K562 (cell line): ENCODE measurements at regions not wholly inside any gene's neighbourhood (a gene's known extent, or its start where the extent isn't known, plus 50 kb on each side); places are given as distances from the start of the nearest gene placed in this dataset.

Experiments
- ATAC-seq: fragments of 200-7000 bp; cut with Tn5 transposase; 3 replicates; pipeline ENCODE4 v1.9.1; 2020; ENCODE audit warnings: moderate library complexity
- BruUV-seq: library from RNA; stranded (reverse); fragments of 400-500 nt; replicated peaks from 2 replicates; lab custom pipeline; 2021; lab: Mats Ljungman, UMichigan
- CTCF ChIA-PET: fragments of 300-600 bp; formaldehyde crosslinking; extraction: SDS; loops from one replicate; lab custom pipeline; 2021; ENCODE audit warnings: low intra/inter-chr PET ratio; lab: Yijun Ruan, JAX
- POLR2A ChIA-PET: fragments of 300-600, 350-650 bp; sonication (Branson Sonifier 250); formaldehyde crosslinking; extraction: SDS; loops from one replicate; lab custom pipeline; 2021; ENCODE audit warnings: antibody characterized with exemption, inconsistent platforms; lab: Yijun Ruan, JAX
- DNase-seq, 4 experiments: peaks; one replicate each; pipeline versions ENCODE4 v3.0.0 to v3.0.0-alpha.2; 2011 to 2018; ENCODE audit warnings: low spot score in 3 of 4, mixed read lengths in 3 of 4; ENCODE audit errors: extremely low read depth in 1 of 4
- FAIRE-seq: peaks from 2 replicates; lab custom pipeline; 2011; peaks lifted over from hg19 to GRCh38; lab: Jason Lieb, UNC
- H2AFZ ChIP-seq: 2 replicates; pipeline ENCODE4 v1.6.0; 2011; ENCODE audit warnings: low read depth, low read length, control low read depth, inconsistent platforms
- H3K27ac ChIP-seq: fragments of 200-600 bp; 3 replicates; pipeline ENCODE4 v1.8.0; 2011; ENCODE audit warnings: low read depth, mild to moderate bottlenecking, control low read depth, inconsistent platforms, low read length, moderate library complexity, mixed read lengths; ENCODE audit errors: extremely low read depth
- H3K27me3 ChIP-seq, 2 experiments: fragments of 300-600 bp in 1 of 2; 2 replicates in 1 of 2; 3 replicates in 1 of 2; pipeline versions ENCODE4 v1.6.0 to v1.8.0; 2011; ENCODE audit warnings: inconsistent platforms in 2 of 2, low read length in 2 of 2, mild to moderate bottlenecking in 1 of 2, mixed read lengths in 1 of 2, moderate library complexity in 1 of 2; ENCODE audit not compliant: control insufficient read depth in 2 of 2, insufficient read depth in 2 of 2
- H3K36me3 ChIP-seq: fragments of 300-600 bp; 3 replicates; pipeline ENCODE4 v1.8.0; 2011; ENCODE audit warnings: mild to moderate bottlenecking, low read length, inconsistent platforms; ENCODE audit not compliant: control insufficient read depth, insufficient read depth
- H3K4me1 ChIP-seq, 2 experiments: fragments of 200-600 bp in 1 of 2; replicated peaks in 1 of 2; 2 replicates in 1 of 2; 3 replicates in 1 of 2; pipeline versions ENCODE4 v1.5.1 to v1.8.0; 2011; ENCODE audit warnings: inconsistent platforms in 2 of 2, low read length in 2 of 2, mild to moderate bottlenecking in 1 of 2, mixed read lengths in 1 of 2, moderate library complexity in 1 of 2; ENCODE audit not compliant: control insufficient read depth in 2 of 2, insufficient read depth in 2 of 2
- H3K4me2 ChIP-seq: 2 replicates; pipeline ENCODE4 v1.6.1; 2011; ENCODE audit warnings: low read length, control low read depth, inconsistent platforms, mixed read lengths; ENCODE audit not compliant: insufficient read depth
- H3K4me3 ChIP-seq: fragments of 200-600 bp; sonication (generic), shearing (Covaris generic); 2 replicates; pipeline ENCODE4 v1.5.1; 2016; ENCODE audit warnings: control low read depth, inconsistent platforms
- H3K79me2 ChIP-seq: fragments of 200-600 bp; 3 replicates; pipeline ENCODE4 v1.8.0; 2011; ENCODE audit warnings: low read length, inconsistent platforms; ENCODE audit not compliant: control insufficient read depth, insufficient read depth
- H3K9ac ChIP-seq, 2 experiments: 2 replicates each; pipeline versions ENCODE4 v1.6.0 to v1.6.1; 2011; ENCODE audit warnings: low read depth in 2 of 2, low read length in 2 of 2, control low read depth in 1 of 2, inconsistent platforms in 1 of 2, mild to moderate bottlenecking in 1 of 2, mixed read lengths in 1 of 2; ENCODE audit not compliant: insufficient read depth in 1 of 2
- H3K9me1 ChIP-seq: one replicate; pipeline ENCODE4 v1.6.0; 2011; ENCODE audit warnings: inconsistent platforms, mild to moderate bottlenecking, low read length, moderate library complexity; ENCODE audit not compliant: control insufficient read depth, insufficient read depth
- H3K9me3 ChIP-seq: replicated peaks from 2 replicates; pipeline ENCODE4 v1.5.1; 2011; ENCODE audit warnings: low read depth, low read length, inconsistent platforms; ENCODE audit not compliant: control insufficient read depth, insufficient read depth
- H4K20me1 ChIP-seq: replicated peaks from 2 replicates; pipeline ENCODE4 v1.6.1; 2011; ENCODE audit warnings: low read length, inconsistent platforms, mixed read lengths; ENCODE audit not compliant: control insufficient read depth, insufficient read depth
- ARID3B ChIP-seq: fragments of 250-450 bp; sonication (Bioruptor Pico); IDR thresholded peaks from 2 replicates; pipeline ENCODE4 v1.4.0; 2020; ENCODE audit warnings: borderline replicate concordance
- BRF2 ChIP-seq: IDR thresholded peaks from 3 replicates; pipeline ENCODE4 v1.6.1; 2011; ENCODE audit warnings: borderline replicate concordance, mild to moderate bottlenecking; ENCODE audit not compliant: insufficient read length, insufficient read depth
- DLX4 ChIP-seq: fragments of 250-450 bp; sonication (Bioruptor Pico); IDR thresholded peaks from 2 replicates; pipeline ENCODE4 v1.6.1; 2021; ENCODE audit warnings: mild to moderate bottlenecking
- FUS ChIP-seq: fragments of 200-400 bp; formaldehyde crosslinking; optimal IDR thresholded peaks from 2 replicates; pipeline ENCODE3; 2017; ENCODE audit warnings: low read depth, low read length
- HNRNPK ChIP-seq: fragments of 200-400 bp; formaldehyde crosslinking; IDR thresholded peaks from one replicate; pipeline ENCODE4 v1.6.1; 2018; ENCODE audit warnings: mild to moderate bottlenecking, low read depth, low read length; ENCODE audit not compliant: poor library complexity, severe bottlenecking
- KDM4B ChIP-seq, 2 experiments: fragments of 450-650 bp in 1 of 2; sonication (generic) in 1 of 2; IDR thresholded peaks; 2 replicates each; pipeline ENCODE4 v1.6.1; 2016 to 2017; ENCODE audit warnings: borderline replicate concordance in 2 of 2, antibody characterized with exemption in 1 of 2, low read depth in 1 of 2, mild to moderate bottlenecking in 1 of 2
- L3MBTL2 ChIP-seq: fragments of 450-650 bp; IDR thresholded peaks from 2 replicates; pipeline ENCODE4 v1.6.1; 2016; ENCODE audit warnings: mild to moderate bottlenecking, moderate library complexity
- PHB ChIP-seq: fragments of 250-450 bp; sonication (Bioruptor Pico); IDR thresholded peaks from 2 replicates; pipeline ENCODE4 v1.5.0; 2021
- SP2 ChIP-seq: IDR thresholded peaks from 2 replicates; pipeline ENCODE4 v1.6.1; 2011; ENCODE audit warnings: mild to moderate bottlenecking, low read depth, low read length, moderate library complexity; ENCODE audit not compliant: poor library complexity, severe bottlenecking; ENCODE audit errors: extremely low read depth
- SUPT5H ChIP-seq: fragments of 450-650 bp; IDR thresholded peaks from 2 replicates; pipeline ENCODE4 v1.6.1; 2016
- TCF3 ChIP-seq: sonication (generic); formaldehyde crosslinking; IDR thresholded peaks from 2 replicates; pipeline ENCODE4 v1.4.0; 2020; ENCODE audit warnings: mild to moderate bottlenecking, missing genetic modification reagents
- TRIM28 ChIP-seq: fragments of 450-650 bp; IDR thresholded peaks from 2 replicates; pipeline ENCODE4 v1.6.1; 2017
- VEZF1 ChIP-seq: fragments of 200-800 bp; sonication (Bioruptor generic); IDR thresholded peaks from 2 replicates; pipeline ENCODE4 v1.6.1; 2017; ENCODE audit warnings: missing genetic modification characterization, missing compliant biosample characterization
- YBX1 ChIP-seq: fragments of 450-650 bp; IDR thresholded peaks from 2 replicates; pipeline ENCODE4 v1.7.1; 2016; ENCODE audit warnings: mild to moderate bottlenecking
- ZNF444 ChIP-seq: fragments of 250-450 bp; sonication (Bioruptor Pico); IDR thresholded peaks from 2 replicates; pipeline ENCODE4 v1.4.0; 2020; ENCODE audit warnings: mild to moderate bottlenecking, moderate library complexity
- WGBS: fragments of 100-300 bp; shearing (Covaris generic); methylation state at CpG from one replicate; pipeline ENCODE4 v1.1.6; 2016; ENCODE audit warnings: low coverage, mixed read lengths; ENCODE audit not compliant: insufficient coverage; ENCODE audit errors: missing lambda C conversion rate; 5-methylcytosine and 5-hydroxymethylcytosine counted together
- in situ Hi-C: fragments of 300-500 bp; cut with MboI; formaldehyde crosslinking; loops from 4 replicates; pipeline ENCODE4 v1.15.0; 2018; ENCODE audit warnings: inconsistent platforms, mixed read lengths
- intact Hi-C: fragments of 100-400 bp; cut with micrococcal nuclease; formaldehyde crosslinking; loops from 2 replicates; pipeline ENCODE4 v1.14.2; 2022

- no peak for TF ChIP-seq DLX4 (CRISPR knock-in tag)
Observed at GRCh38 chr18:38353149-38353548, 787.6 kb upstream of the CELF4 start (continued).

GRCh38 chr18:38350141-38350540 is 784.5 kb upstream of the CELF4 start:
- no peaks in the 10 kb centered on the region for H3K27me3 ChIP-seq
- intact Hi-C loops (no loop called here), in situ Hi-C loops (no loop called here)
- no peak overlapping the region for H2AFZ ChIP-seq
- CTCF ChIA-PET: interaction anchor here (0.6 kb wide), 1 partner anchor 876 kb away, joined by 3 read pairs; no protein-coding TSS in a partner anchor
- WGBS: 0% methylated on average over 2 of the region's 2 CpGs
- no peaks in the 10 kb centered on the region; the same call in 1 of the 2 replicates for H3K9me3 ChIP-seq
- H3K4me3 ChIP-seq: no peak overlapping the region
- H3K9me1 ChIP-seq: no peaks in the 10 kb centered on the region
- H3K9ac ChIP-seq: no peak overlapping the region
- H3K79me2 ChIP-seq: no peaks in the 10 kb centered on the region
- TF ChIP-seq YBX1 (no peak), BRF2 (no peak), PHB (no peak), SP2 (no peak), TRIM28 (no peak), TCF3 (CRISPR knock-in tag) (no peak), L3MBTL2 (no peak), FUS (no peak), ZNF444 (no peak), SUPT5H (no peak), ARID3B (CRISPR knock-in tag) (no peak), HNRNPK (no peak), KDM4B (IDR thresholded peaks at IDR 0.05; ENCODE audit: borderline replicate concordance in 2 of 2, low read depth in 1 of 2) (no peak), VEZF1 (CRISPR knock-in tag) (no peak)
- ATAC-seq (no peak), DNase-seq (no peak), FAIRE-seq (no peak)
- H4K20me1 ChIP-seq: no peaks in the 10 kb centered on the region; the same call in 1 of the 2 replicates
- no peak overlapping the region for H3K27ac ChIP-seq
- no peak overlapping the region for H3K4me2 ChIP-seq
- no TSS peak for BruUV-seq
- POLR2A ChIA-PET: no interaction called here
- no peaks in the 10 kb centered on the region for H3K4me1 ChIP-seq
- no peaks in the 10 kb centered on the region for H3K36me3 ChIP-seq
